ENCODE measurements at regions not wholly inside any gene's neighbourhood (a gene's known extent, or its start where the extent isn't known, plus 50 kb on each side); places are given as distances from the start of the nearest gene placed in this dataset.
"Not testable (repeated sequence)": the region's sequence is repeated elsewhere in the genome, so short reads cannot be mapped to it uniquely, and the experiment has no call there.

- POLR2A ChIA-PET = no interaction called here
- Histone ChIP-seq H3K79me2 (ENCODE audit: insufficient read depth) (no peaks in the 10 kb centered on the region), H3K27ac (ENCODE audit: low read depth in 2 of 2, low read length in 1 of 2) (no peak overlapping the region), H3F3A (replicated peaks; ENCODE audit: insufficient read depth) (no peaks in the 10 kb centered on the region), H4K20me1 (ENCODE audit: insufficient read depth) (no peaks in the 10 kb centered on the region), H3K36me3 (replicated peaks in 1 of 2; ENCODE audit: control insufficient read depth in 1 of 2, insufficient read depth in 2 of 2, low read length in 1 of 2) (no peaks in the 10 kb centered on the region), H3K4me3 (ENCODE audit: low read depth in 2 of 2, low read length in 1 of 2) (no peak overlapping the region), H3K9ac (no peak overlapping the region), H3K4me1 (ENCODE audit: control insufficient read depth in 1 of 2, insufficient read depth in 2 of 2, low read depth in 1 of 2, low read length in 1 of 2) (no peaks in the 10 kb centered on the region), H3K27me3 (ENCODE audit: insufficient read depth) (no peaks in the 10 kb centered on the region), H3K9me3 (no peaks in the 10 kb centered on the region), H2AFZ (ENCODE audit: low read depth) (no peak overlapping the region), H3K9me2 (no peaks in the 10 kb centered on the region), H3K4me2 (no peak overlapping the region)
- TF ChIP-seq NFIC (IDR thresholded peaks at IDR 0.05; ENCODE audit: borderline replicate concordance) (no peak), FOXJ3 (CRISPR knock-in tag; IDR thresholded peaks at IDR 0.05) (no peak), SIN3A (IDR thresholded peaks at IDR 0.05; ENCODE audit: borderline replicate concordance, low read depth, low read length) (no peak), MEF2A (IDR thresholded peaks at IDR 0.05; ENCODE audit: borderline replicate concordance, low read depth) (no peak), JUND (IDR thresholded peaks at IDR 0.05) (no peak), POLR2AphosphoS5 (IDR thresholded peaks at IDR 0.05; ENCODE audit: low read depth, low read length) (no peak), RXRA (IDR thresholded peaks at IDR 0.05; ENCODE audit: borderline replicate concordance, low read depth) (no peak), TAF1 (IDR thresholded peaks at IDR 0.05; ENCODE audit: borderline replicate concordance, low read depth, low read length) (no peak), MXI1 (IDR thresholded peaks at IDR 0.05; ENCODE audit: low read depth, low read length) (no peak), EP300 (IDR thresholded peaks at IDR 0.05; ENCODE audit: borderline replicate concordance in 1 of 2, low read depth in 1 of 2, low read length in 1 of 2) (no peak), ZBTB33 (IDR thresholded peaks at IDR 0.05; ENCODE audit: borderline replicate concordance, low read depth) (no peak), GATA2 (CRISPR knock-in tag; IDR thresholded peaks at IDR 0.05) (no peak), FOSL2 (IDR thresholded peaks at IDR 0.05; ENCODE audit: borderline replicate concordance, low read depth) (no peak)
- TF ChIP-seq, protein P1, sequence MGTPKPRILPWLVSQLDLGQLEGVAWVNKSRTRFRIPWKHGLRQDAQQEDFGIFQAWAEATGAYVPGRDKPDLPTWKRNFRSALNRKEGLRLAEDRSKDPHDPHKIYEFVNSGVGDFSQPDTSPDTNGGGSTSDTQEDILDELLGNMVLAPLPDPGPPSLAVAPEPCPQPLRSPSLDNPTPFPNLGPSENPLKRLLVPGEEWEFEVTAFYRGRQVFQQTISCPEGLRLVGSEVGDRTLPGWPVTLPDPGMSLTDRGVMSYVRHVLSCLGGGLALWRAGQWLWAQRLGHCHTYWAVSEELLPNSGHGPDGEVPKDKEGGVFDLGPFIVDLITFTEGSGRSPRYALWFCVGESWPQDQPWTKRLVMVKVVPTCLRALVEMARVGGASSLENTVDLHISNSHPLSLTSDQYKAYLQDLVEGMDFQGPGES (IDR thresholded peaks at IDR 0.05; ENCODE audit: low read depth, low read length) = no peak
- TF ChIP-seq, protein P2, sequence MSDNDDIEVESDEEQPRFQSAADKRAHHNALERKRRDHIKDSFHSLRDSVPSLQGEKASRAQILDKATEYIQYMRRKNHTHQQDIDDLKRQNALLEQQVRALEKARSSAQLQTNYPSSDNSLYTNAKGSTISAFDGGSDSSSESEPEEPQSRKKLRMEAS (IDR thresholded peaks at IDR 0.05; ENCODE audit: low read depth) = no peak
- no peak for DNase-seq
- CTCF ChIA-PET = no interaction called here
- WGBS (ENCODE audit: low lambda C conversion rate) = 96% methylated on average over 1 of the region's 1 CpG
Observed at GRCh38 chr10:31219306-31219705, 99.7 kb upstream of the ZEB1 start.

- H3K4me2 ChIP-seq; H3K9ac ChIP-seq; H3K79me2 ChIP-seq (ENCODE audit: insufficient read depth); H3K4me1 ChIP-seq (ENCODE audit: control insufficient read depth in 1 of 2, insufficient read depth in 2 of 2, low read depth in 1 of 2, low read length in 1 of 2); H3K27me3 ChIP-seq (ENCODE audit: insufficient read depth); H2AFZ ChIP-seq (ENCODE audit: low read depth); H4K20me1 ChIP-seq (ENCODE audit: insufficient read depth); H3K9me2 ChIP-seq; POLR2A ChIA-PET; H3F3A ChIP-seq (replicated peaks; ENCODE audit: insufficient read depth); CTCF ChIA-PET; H3K27ac ChIP-seq (ENCODE audit: low read depth in 2 of 2, low read length in 1 of 2); H3K9me3 ChIP-seq; H3K4me3 ChIP-seq (ENCODE audit: low read depth in 2 of 2, low read length in 1 of 2); H3K36me3 ChIP-seq (replicated peaks in 1 of 2; ENCODE audit: control insufficient read depth in 1 of 2, insufficient read depth in 2 of 2, low read length in 1 of 2); DNase-seq: not testable (repeated sequence)
- 58% methylated on average over 4 of the region's 4 CpGs for WGBS (ENCODE audit: low lambda C conversion rate)
Observed at GRCh38 chr10:31228780-31229179, 90.2 kb upstream of the ZEB1 start.
